ENCODE measurements at regions not wholly inside any gene's neighbourhood (a gene's known extent, or its start where the extent isn't known, plus 50 kb on each side); places are given as distances from the start of the nearest gene placed in this dataset.
"Not testable (repeated sequence)": the region's sequence is repeated elsewhere in the genome, so short reads cannot be mapped to it uniquely, and the experiment has no call there.

GRCh38 chr15:25134546-25134945 is 179.8 kb downstream of the SNRPN start:
- Histone ChIP-seq H3K4me3 (ENCODE audit: low read length) (no peak overlapping the region), H3K27me3 (ENCODE audit: control insufficient read depth, insufficient read depth, low read length) (no peaks in the 10 kb centered on the region), H3K9ac (ENCODE audit: low read length) (no peak overlapping the region), H3K4me1 (ENCODE audit: control insufficient read depth, insufficient read depth, low read length) (no peaks in the 10 kb centered on the region), H3K36me3 (ENCODE audit: control insufficient read depth, insufficient read depth, low read length) (no peaks in the 10 kb centered on the region), H3K27ac (ENCODE audit: low read depth, low read length) (no peak overlapping the region)

- no peaks in the 10 kb centered on the region for H3K4me1 ChIP-seq (ENCODE audit: control insufficient read depth, insufficient read depth, low read length)
- no peaks in the 10 kb centered on the region for H3K36me3 ChIP-seq (ENCODE audit: control insufficient read depth, insufficient read depth, low read length)
- no peak overlapping the region for H3K27ac ChIP-seq (ENCODE audit: low read depth, low read length)
- H3K4me3 ChIP-seq (ENCODE audit: low read length), result no peak overlapping the region
- no peak overlapping the region for H3K9ac ChIP-seq (ENCODE audit: low read length)
- H3K27me3 ChIP-seq (ENCODE audit: control insufficient read depth, insufficient read depth, low read length), result no peaks in the 10 kb centered on the region
Observed at GRCh38 chr15:25136119-25136518, 181.3 kb downstream of the SNRPN start.

- no peaks in the 10 kb centered on the region for H3K4me1 ChIP-seq (ENCODE audit: control insufficient read depth, insufficient read depth, low read length)
- H3K27ac ChIP-seq (ENCODE audit: low read depth, low read length), result no peak overlapping the region
- H3K36me3 ChIP-seq (ENCODE audit: control insufficient read depth, insufficient read depth, low read length), result no peaks in the 10 kb centered on the region
- no peak overlapping the region for H3K4me3 ChIP-seq (ENCODE audit: low read length)
- no peaks in the 10 kb centered on the region for H3K27me3 ChIP-seq (ENCODE audit: control insufficient read depth, insufficient read depth, low read length)
- H3K9ac ChIP-seq (ENCODE audit: low read length), result no peak overlapping the region
Observed at GRCh38 chr15:25137013-25137412, 182.2 kb downstream of the SNRPN start.

GRCh38 chr15:25169318-25169717 is 214.5 kb downstream of the SNRPN start:
- Histone ChIP-seq H3K27me3 (ENCODE audit: control insufficient read depth, insufficient read depth, low read length) (no peaks in the 10 kb centered on the region), H3K27ac (ENCODE audit: low read depth, low read length) (no peak overlapping the region), H3K36me3 (ENCODE audit: control insufficient read depth, insufficient read depth, low read length) (no peaks in the 10 kb centered on the region), H3K9ac (ENCODE audit: low read length) (no peak overlapping the region), H3K4me1 (ENCODE audit: control insufficient read depth, insufficient read depth, low read length) (no peaks in the 10 kb centered on the region), H3K4me3 (ENCODE audit: low read length) (no peak overlapping the region)

GRCh38 chr15:25170113-25170731 is 215.4 kb downstream of the SNRPN start:
- no peak overlapping the region for H3K4me3 ChIP-seq (ENCODE audit: low read length)
- no peaks in the 10 kb centered on the region for H3K27me3 ChIP-seq (ENCODE audit: control insufficient read depth, insufficient read depth, low read length)
- no peaks in the 10 kb centered on the region for H3K36me3 ChIP-seq (ENCODE audit: control insufficient read depth, insufficient read depth, low read length)

GRCh38 chr15:25170781-25171110 is 216.0 kb downstream of the SNRPN start:
- H3K27me3 ChIP-seq (ENCODE audit: control insufficient read depth, insufficient read depth, low read length), result no peaks in the 10 kb centered on the region
- H3K4me3 ChIP-seq (ENCODE audit: low read length), result no peak overlapping the region
- no peak overlapping the region for H3K9ac ChIP-seq (ENCODE audit: low read length)
- no peaks in the 10 kb centered on the region for H3K36me3 ChIP-seq (ENCODE audit: control insufficient read depth, insufficient read depth, low read length)
- H3K4me1 ChIP-seq (ENCODE audit: control insufficient read depth, insufficient read depth, low read length), result no peaks in the 10 kb centered on the region
- H3K27ac ChIP-seq (ENCODE audit: low read depth, low read length), result no peak overlapping the region

More at GRCh38 chr15:25170113-25170731, 215.4 kb downstream of the SNRPN start:
- no peak overlapping the region for H3K27ac ChIP-seq (ENCODE audit: low read depth, low read length)
- H3K4me1 ChIP-seq (ENCODE audit: control insufficient read depth, insufficient read depth, low read length), result no peaks in the 10 kb centered on the region
- H3K9ac ChIP-seq (ENCODE audit: low read length), result no peak overlapping the region

GRCh38 chr15:25171111-25171811 is 216.5 kb downstream of the SNRPN start:
- no peak overlapping the region for H3K27ac ChIP-seq (ENCODE audit: low read depth, low read length)
- no peaks in the 10 kb centered on the region for H3K36me3 ChIP-seq (ENCODE audit: control insufficient read depth, insufficient read depth, low read length)
- no peak overlapping the region for H3K9ac ChIP-seq (ENCODE audit: low read length)
- H3K4me3 ChIP-seq (ENCODE audit: low read length), result no peak overlapping the region
- no peaks in the 10 kb centered on the region for H3K27me3 ChIP-seq (ENCODE audit: control insufficient read depth, insufficient read depth, low read length)
- no peaks in the 10 kb centered on the region for H3K4me1 ChIP-seq (ENCODE audit: control insufficient read depth, insufficient read depth, low read length)

- Histone ChIP-seq H3K4me3 (ENCODE audit: low read length) (no peak overlapping the region), H3K27ac (ENCODE audit: low read depth, low read length) (no peak overlapping the region), H3K9ac (ENCODE audit: low read length) (no peak overlapping the region), H3K36me3 (ENCODE audit: control insufficient read depth, insufficient read depth, low read length) (no peaks in the 10 kb centered on the region), H3K4me1 (ENCODE audit: control insufficient read depth, insufficient read depth, low read length) (no peaks in the 10 kb centered on the region), H3K27me3 (ENCODE audit: control insufficient read depth, insufficient read depth, low read length) (no peaks in the 10 kb centered on the region)
Observed at GRCh38 chr15:25171856-25172687, 217.3 kb downstream of the SNRPN start.

- H3K4me3 ChIP-seq (ENCODE audit: low read length), result no peak overlapping the region
Observed at GRCh38 chr15:25172691-25173090, 217.9 kb downstream of the SNRPN start.

GRCh38 chr15:25173241-25174028 is 218.6 kb downstream of the SNRPN start:
- no peak overlapping the region for H3K4me3 ChIP-seq (ENCODE audit: low read length)
- no peak overlapping the region for H3K9ac ChIP-seq (ENCODE audit: low read length)
- H3K27me3 ChIP-seq (ENCODE audit: control insufficient read depth, insufficient read depth, low read length), result no peaks in the 10 kb centered on the region
- no peak overlapping the region for H3K27ac ChIP-seq (ENCODE audit: low read depth, low read length)
- H3K36me3 ChIP-seq (ENCODE audit: control insufficient read depth, insufficient read depth, low read length), result no peaks in the 10 kb centered on the region
- no peaks in the 10 kb centered on the region for H3K4me1 ChIP-seq (ENCODE audit: control insufficient read depth, insufficient read depth, low read length)

More at GRCh38 chr15:25172691-25173090, 217.9 kb downstream of the SNRPN start:
- no peak overlapping the region for H3K27ac ChIP-seq (ENCODE audit: low read depth, low read length)
- H3K27me3 ChIP-seq (ENCODE audit: control insufficient read depth, insufficient read depth, low read length), result no peaks in the 10 kb centered on the region
- H3K36me3 ChIP-seq (ENCODE audit: control insufficient read depth, insufficient read depth, low read length), result no peaks in the 10 kb centered on the region
- no peaks in the 10 kb centered on the region for H3K4me1 ChIP-seq (ENCODE audit: control insufficient read depth, insufficient read depth, low read length)
- H3K9ac ChIP-seq (ENCODE audit: low read length), result no peak overlapping the region

- not testable (repeated sequence) for H3K4me1 ChIP-seq (ENCODE audit: control insufficient read depth, insufficient read depth, low read length); H3K27ac ChIP-seq (ENCODE audit: low read depth, low read length); H3K4me3 ChIP-seq (ENCODE audit: low read length); H3K36me3 ChIP-seq (ENCODE audit: control insufficient read depth, insufficient read depth, low read length); H3K27me3 ChIP-seq (ENCODE audit: control insufficient read depth, insufficient read depth, low read length); H3K9ac ChIP-seq (ENCODE audit: low read length)
Observed at GRCh38 chr15:25174149-25174548, 219.4 kb downstream of the SNRPN start.
